GM12873 (cell line): ENCODE measurements at regions not wholly inside any gene's neighbourhood (a gene's known extent, or its start where the extent isn't known, plus 50 kb on each side); places are given as distances from the start of the nearest gene placed in this dataset.

Experiments used
- CTCF ChIP-seq: IDR thresholded peaks from 2 replicates; pipeline ENCODE4 v1.5.1; 2012; ENCODE audit warnings: low read depth, mild to moderate bottlenecking, moderate library complexity, low read length, control low read depth; ENCODE audit not compliant: insufficient read depth; ENCODE audit errors: missing control alignments

GRCh38 chr2:240302933-240303595, 132.4 kb upstream of the GPC1 start:
- no peak for TF ChIP-seq CTCF

GRCh38 chr2:240303896-240304745, 131.3 kb upstream of the GPC1 start:
- TF ChIP-seq CTCF: no peak

GRCh38 chr2:240304746-240305161, 130.7 kb upstream of the GPC1 start:
- no peak for TF ChIP-seq CTCF

GRCh38 chr2:240305369-240305962, 130.0 kb upstream of the GPC1 start:
- no peak for TF ChIP-seq CTCF

GRCh38 chr2:240306185-240306584, 129.3 kb upstream of the GPC1 start:
- TF ChIP-seq CTCF: no peak

GRCh38 chr2:240308111-240308651, 127.3 kb upstream of the GPC1 start:
- no peak for TF ChIP-seq CTCF

- TF ChIP-seq CTCF: no peak
Observed at GRCh38 chr2:240309214-240309613, 126.2 kb upstream of the GPC1 start.
